Activated effector memory CD4-positive, alpha-beta T cell treated with anti-CD3 and anti-CD28 coated beads, Interleukin-2, amount 50 U/mL, for 16 hours (primary cell): ENCODE measurements at regions not wholly inside any gene's neighbourhood (a gene's known extent, or its start where the extent isn't known, plus 50 kb on each side); places are given as distances from the start of the nearest gene placed in this dataset.

Experiments used
- DNase-seq: peaks from one replicate; pipeline ENCODE4 v3.0.0-alpha.2; 2020

DNA sequence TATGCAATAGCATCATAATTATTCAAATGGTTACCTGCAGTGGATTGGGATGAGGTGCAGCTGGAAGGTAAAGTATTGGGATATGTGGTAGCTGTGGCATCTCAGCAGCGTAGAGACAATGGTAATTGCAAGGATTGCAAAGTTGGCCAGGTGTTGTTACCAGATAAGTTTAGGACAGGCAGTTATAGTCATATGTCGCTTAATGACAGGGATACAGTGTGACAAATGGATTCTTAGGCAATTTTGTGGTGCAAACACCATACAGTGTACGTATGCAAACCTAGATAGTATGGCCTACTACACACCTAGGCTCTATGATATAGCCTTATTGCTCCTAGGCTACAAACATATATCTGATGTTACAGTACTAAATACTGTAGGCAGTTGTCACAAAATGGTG lies 163.5 kb upstream of the LYZL2 start:
- no peak for DNase-seq

DNA sequence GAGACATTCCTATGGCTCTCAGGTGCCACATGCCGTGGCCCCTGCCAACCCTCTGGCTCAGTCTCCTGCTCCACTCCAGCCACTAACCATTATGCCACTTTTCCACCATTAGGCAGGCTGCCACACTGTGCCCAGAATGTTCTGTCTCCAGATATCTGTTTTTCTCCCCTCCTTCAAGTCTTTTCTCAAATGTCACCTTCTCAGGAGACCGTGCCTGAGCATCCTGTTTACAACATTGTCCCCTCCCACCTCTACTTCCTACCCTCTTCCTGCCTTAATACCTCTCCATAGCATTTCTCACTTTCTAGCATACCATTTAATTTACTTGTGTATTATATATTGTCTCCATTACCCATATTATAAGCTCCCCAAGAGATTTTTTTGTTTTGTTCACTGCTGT lies 162.5 kb upstream of the LYZL2 start:
- DNase-seq = no peak

DNA sequence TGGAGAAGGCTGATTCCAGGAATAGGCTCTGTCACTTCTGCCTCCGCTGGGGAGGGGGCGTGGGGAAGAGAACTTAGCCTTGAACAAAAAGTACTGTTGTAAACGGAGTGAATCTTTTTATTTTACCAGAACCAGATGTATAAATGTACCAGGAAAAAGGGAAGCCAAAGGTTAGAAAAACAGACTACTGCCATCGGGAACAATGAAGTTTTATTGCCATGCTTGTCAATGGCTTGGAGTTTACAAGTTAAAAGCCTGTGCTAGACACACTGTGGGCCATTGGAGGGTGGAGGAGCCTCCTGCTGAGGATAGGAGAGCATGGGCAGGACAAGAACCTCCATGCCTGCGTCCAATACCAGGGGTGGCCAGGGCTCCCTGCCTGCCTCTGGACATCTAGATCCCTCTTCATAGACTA lies 161.7 kb upstream of the LYZL2 start:
- no peak for DNase-seq

DNA sequence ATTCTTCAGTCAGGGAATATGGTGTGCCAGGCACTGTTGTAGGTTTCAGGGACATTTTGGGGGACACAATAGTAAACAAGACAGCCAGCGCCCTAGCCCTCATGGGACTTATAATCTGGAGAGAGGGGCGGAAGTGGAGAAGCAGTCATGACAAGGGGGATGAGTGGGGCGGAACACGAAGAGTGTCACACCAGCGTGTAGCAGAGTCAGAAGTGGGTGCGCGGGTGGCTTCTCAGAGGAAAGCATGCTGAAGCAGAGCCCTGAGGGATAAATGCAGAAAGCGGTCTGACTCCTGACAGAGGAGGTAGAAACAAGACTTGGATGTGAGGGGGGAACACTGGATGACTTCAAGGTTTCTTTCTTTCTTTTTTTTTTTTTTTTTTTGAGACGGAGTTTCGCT lies 160.3 kb upstream of the LYZL2 start:
- DNase-seq = no peak

DNA sequence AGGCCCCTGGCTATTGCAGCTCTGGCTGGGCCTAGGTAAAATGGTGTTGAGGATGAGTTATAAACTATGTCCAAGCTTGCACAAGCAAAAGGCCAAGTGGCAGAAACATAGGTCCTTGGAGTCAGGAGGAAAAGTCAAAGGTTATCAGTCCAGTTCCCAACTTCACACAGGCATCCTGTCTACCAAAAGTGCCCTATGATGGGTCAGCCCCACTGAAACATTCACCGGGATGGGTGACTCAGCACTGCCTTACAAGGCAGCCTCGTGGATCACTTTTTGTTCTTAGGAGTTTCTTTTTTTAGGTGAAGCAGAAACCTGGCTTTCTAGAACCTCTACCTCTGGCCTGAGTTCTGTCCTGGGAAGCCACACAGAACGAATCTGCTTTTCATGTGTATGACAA lies 158.8 kb upstream of the LYZL2 start:
- DNase-seq = no peak

DNA sequence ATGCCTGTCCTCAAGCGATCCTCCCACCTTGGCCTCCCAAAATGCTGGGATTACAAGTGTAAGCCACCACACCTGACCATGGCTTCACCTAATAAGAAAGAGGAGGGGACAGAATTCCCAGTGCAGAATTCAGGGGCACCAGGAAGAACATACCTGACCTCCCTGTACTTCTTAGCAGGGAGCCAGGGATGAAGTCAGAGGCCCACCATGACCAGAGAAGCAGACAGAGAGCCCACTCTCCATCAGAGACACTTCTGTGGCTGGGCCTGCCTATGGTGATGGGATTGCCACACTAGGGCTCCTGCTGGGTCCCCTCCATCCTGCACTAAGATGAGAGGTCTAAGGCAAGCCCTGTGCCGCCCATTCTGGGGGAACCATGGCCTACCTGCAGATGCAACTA lies 157.4 kb upstream of the LYZL2 start:
- DNase-seq = no peak

DNA sequence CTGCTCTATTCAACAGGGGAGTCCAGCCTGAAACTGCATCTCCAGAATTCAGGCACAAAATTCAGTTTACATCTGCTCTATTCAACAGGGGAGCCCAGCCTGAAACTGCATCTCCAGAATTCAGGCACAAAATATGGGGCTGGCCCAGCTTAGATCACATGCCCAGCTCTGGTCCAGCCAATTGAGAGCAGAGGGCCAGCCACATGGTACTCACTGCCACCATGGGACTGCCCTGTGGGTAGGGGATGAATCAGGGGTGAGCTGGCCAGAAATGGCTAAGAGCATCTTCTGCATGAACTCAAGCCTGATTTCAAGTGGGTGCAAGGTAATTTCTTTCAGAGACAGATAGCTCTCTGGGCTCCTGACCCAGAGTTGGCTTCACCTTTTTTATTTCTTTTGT lies 156.6 kb upstream of the LYZL2 start:
- DNase-seq = no peak

DNA sequence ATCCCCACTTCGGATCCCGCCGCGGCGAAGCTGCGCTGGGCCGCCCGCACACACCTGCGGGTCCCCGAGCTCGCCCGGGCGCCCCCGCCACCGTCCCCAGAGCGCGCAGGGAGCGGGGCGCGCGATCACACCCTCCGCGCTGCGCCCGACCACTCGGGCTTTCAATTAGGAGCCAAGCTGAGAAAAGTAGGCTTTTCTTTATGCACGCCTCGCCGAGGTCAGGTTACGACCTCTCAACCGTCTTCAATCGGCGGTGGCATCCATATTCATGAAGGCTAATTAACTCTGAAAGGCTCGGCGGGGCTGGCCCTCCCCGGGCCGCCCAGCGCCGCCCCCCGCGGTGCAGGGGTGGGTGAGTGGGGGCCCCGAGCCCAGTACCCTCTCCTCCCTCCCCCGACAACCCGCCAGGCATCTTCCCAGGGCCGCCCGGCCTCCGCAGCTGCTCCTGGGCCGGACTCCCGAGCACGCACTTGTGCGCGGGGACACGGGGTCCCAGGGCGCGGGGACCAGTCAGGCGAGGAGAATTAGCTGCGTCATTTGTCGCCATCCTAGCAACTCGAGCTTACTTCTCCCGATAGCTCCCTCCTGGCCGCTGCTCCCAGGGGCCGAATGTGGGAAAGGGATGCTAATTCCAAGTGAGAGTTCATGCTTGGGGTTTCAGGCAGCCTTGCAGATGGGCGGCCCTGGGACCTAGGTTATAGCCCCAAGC lies 155.5 kb upstream of the LYZL2 start:
- DNase-seq = peak; percentile 67

DNA sequence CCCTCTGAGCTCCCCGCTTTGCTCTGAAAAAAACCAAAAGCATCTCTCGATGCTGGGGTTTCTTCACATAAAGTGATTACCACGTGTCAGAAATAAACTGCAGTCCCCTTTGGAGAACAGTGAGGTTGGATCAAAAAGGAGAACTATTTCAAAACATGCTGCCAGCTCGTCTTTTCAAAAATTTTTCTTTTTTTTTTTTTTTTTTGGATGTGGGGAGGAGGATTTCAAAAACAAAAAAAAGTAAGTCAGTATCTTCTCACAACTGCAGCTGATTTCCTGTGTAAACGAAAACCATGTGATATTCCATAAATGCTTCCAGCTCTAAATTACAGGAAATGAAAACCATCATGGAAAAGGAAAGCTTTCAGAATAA lies 155.0 kb upstream of the LYZL2 start:
- DNase-seq = no peak

DNA sequence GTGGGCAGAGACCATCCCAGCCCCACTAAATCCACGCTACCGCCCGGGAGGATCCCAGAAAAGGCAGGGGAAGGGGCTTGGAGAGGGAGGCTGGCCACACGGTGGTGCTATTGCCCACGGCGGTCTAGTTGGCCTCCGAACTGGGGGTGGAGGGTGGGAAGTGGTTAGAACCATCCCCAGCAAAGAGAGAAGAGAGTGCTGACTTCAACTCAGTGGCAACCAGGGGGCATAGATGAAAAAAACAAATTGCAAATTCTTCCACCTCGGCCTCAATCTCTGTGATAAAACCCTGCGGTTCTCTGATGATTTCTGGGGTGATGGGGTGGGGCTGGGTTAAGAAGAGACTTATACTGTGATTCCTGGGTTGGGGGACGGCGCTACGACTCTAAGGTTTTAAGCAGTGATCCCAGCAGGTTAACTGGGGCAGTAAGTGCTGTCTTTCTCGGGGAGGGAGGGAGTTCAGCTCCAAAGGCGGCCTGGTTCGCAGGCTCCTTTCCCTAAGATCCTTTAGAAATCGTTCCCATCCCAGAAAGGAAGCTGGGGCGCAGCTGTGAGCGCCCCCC lies 154.5 kb upstream of the LYZL2 start:
- DNase-seq = peak; percentile 93

DNA sequence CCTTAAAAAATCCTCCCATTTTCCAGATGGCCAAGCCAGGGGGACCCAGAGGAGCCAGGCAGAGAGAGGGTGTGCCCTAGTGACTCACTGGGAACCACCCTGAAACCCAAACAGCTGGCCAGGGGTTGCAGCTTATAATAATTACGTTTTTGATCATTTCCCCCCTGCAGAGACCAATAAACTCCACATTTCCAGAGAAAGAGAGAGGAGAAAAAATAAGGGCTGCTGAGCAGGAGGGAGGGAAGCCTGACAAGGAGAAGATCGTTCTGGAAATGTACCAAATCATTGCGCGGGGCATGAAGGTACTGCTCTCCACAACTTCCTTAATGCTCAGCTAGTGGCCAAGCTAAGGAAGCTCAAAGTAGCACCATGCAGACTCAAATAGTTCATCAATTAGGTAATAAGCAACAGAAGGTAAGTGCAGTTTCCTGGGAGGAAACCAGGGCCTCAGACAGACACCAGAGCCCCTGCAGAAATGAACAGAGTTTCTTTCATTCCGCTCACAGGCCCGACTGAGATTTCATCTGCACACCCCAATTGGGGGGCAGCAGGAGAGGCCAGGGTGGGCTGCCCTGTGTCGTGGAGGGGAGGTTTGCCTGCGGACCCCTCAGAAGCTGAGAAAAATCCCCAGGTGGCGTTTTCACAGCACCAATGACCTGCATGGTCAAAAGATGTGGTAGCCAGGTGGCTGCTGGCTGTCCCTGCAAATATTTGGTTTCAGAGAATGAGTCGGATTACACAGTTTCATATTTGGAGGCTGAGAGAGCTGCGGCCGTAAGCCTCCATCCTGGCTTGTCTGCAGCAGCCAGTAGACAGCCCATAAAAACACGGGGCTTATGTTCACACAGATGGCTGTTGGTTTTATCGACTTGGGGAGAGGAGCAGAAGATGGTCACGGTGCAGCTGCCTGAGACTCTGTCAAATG lies 153.2 kb upstream of the LYZL2 start:
- DNase-seq = no peak

DNA sequence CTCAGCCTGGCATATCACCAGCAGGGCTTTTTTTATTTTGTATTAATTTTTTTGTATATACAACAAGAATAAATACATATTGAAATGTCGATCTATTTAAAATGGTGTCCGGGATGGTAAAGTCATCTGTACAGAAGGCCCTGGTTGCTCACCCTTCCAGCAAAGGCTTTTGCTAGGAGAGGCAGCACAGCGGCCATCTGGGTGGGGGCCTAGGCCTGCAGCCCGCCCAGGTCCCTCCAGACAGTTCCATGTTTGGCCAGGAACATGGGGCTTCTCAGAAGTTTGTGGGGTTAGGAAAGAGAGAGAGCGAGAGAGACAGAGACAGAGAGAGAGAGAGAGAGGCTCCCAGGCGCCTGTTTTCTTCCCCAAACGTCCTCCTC lies 152.6 kb upstream of the LYZL2 start:
- no peak for DNase-seq

DNA sequence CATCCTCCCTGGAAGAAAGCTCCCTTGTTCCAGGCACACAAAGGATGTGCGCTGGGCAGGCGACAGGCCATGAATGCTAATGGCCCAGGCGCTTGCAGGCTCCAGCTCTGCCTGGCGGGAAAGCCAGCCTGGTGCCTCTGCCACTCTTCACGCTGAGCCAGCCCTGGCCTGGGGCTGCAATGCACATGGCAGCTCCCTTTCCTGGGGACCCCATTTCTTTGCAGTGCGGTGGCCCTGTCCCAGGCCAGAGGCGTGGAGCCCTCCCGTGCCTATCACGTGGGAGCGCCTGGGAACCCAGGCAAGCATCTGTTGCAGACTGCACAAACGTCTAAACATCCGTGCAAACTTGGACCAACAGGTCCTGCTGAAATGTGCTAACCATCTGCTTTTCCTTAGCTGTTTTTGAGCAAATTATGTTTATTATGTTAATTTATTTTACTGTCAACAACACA lies 152.1 kb upstream of the LYZL2 start:
- no peak for DNase-seq

DNA sequence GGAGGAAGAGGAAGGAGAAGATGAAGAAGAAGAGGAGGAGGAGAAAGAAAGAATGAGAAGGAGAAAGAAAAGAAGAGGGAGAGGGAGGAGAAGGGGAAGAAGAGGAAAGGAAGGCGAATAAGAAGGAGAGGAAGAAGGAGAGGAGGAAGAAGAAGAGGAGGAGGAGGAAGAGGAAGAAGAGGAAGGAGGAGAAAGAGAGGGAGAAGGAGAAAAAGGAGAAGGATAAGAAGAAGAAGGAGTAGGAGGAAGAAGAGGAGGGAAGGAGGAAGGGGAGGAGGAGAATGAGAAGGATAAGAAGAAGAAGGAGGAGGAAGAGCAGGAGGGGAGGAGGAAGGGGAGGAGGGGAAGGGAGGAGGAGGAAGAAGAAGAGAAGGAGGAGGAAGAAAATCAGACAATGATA lies 149.2 kb upstream of the LYZL2 start:
- no peak for DNase-seq

DNA sequence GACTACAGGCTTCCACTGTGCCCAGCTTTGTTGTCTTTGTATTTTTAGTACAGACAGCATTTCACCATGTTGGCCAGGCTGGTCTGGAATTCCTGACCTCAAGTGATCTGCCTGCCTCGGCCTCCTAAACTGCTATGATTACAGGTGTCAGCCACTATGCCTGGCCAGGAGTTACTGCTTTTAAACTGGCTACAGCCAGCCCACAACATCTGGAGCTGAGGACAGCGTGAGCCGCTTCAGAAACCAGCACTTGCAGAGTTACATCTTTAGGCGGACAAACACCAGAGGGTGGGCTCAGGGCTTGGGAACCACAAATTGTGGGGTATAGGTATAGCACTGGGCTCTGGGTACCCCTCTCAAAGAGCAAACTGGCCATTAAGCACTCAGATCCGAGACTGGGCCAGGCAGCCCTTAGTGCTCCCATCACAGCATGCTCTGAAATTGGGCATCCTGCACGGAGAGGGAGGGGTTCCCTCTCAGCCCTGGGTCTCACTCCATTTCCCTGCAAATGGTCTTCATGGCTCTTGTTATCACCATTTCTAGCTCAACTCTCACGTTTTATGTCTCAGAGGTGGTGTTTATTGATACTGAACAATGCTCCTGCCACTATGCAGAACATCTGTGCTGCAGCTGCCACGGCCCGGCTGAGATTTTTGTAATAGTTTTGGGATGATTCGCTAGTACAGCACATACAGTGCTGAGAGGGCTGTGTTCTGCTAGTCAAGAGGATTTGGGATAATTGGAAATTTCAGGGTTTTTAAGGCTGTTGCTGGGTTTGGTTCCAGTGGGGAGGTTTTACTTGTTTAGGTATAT lies 146.4 kb upstream of the LYZL2 start:
- DNase-seq = no peak

DNA sequence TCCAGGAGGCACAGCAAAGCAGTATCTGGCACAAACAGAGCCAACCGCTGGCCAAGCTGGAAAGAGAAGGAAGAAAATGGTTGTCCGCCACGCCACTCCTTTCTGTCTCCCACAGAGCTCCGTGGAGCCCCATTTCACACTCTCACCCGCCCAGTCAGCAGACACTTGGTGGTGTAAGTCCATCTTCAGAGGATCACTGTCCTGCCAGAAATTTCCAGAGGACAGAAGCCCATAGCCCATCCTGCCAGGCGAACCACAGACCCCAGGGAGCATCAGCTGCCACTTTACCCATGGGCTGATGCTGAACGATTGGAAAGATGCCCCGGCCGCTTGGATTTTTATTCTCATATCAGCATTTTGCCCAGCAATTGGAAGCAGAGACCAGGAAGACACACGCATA lies 144.7 kb upstream of the LYZL2 start:
- DNase-seq = no peak

DNA sequence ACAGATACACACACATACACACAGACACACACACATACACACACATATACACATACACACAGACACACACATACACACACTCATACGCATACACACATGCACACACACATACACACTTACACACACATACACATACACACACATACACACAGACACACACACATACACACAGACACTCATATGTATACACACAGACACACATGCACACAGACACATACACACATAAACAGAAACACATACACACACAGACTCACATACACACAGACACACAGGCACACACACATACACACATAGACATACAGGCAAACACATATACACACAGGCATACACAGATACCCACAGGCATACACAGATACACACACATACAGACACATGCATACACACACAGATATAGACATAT lies 143.9 kb upstream of the LYZL2 start:
- no peak for DNase-seq

DNA sequence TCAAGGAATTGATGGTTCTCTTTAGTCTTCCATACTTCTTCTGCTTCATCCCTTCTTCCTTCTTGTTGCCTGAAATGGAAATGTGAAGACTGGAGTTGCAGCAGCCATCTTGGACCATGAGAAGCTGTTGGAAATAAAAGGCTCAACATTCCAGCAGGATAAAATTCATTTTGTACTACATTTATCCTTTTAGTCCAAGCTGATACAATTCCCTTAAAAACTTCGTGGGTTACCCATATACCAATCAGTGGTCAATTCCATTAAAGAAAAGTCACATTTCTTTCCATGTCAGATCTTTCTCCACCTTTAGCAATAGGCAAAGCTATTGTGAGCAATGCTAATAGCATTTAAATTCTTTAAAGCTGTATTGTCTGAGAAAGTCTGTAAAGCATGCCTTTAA lies 141.3 kb upstream of the LYZL2 start:
- no peak for DNase-seq

DNA sequence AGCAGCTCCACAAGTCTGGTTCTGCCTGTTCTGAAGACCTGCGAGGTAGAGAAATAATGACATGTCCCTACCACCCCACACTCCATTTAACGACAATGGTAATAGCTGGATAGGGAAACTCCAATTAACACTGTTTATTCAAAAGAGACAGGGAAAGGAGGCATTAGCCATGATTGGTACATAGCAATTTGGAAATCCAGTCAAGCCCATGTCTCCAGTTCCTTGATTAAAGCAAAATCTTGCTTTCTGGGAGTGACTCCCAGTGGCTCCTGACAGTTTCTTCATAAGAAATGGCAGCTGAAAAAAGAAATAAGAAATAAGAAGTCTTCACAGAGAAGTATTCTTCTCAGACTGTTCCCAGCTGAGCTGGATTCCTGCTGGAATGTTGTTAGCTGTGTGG lies 140.7 kb upstream of the LYZL2 start:
- no peak for DNase-seq

DNA sequence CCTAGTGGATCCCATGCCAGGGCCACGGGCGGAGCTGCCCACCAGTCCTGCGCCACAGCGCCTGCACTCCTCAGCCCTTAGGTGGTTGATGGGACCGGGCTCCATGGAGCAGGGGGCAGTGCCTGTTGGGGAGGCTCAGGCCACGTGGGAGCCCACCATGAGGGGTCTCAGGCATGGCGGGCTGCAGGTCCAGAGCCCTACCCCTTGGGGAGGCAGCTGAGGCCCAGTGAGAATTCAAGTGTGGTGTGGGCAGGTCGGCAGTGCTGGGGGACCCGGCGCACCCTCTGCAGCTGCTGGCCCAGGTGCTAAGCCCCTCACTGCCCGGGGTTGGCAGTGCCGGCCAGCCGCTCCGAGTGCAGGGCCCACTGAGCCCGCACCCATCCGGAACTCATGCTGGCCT lies 139.8 kb upstream of the LYZL2 start:
- DNase-seq = no peak

DNA sequence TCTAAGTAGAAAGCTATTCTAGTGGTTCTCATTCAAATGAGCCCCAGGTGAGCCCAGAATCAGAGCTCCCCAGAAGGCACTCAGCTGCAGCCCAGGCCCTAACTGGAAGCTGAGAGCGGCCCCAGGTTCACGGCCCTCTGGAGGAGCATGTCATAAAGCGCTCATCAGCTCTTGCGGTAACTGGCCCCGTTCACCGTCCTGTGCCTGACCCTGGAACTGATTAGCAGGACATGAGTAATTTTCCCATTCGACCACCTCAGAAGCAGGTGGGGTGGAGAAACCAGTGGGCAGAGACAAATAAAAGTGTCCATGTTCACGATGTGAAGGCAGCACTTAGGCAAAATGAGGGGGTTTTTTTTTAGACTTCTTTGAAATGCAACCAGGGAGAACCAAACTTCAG lies 136.1 kb upstream of the LYZL2 start:
- no peak for DNase-seq

DNA sequence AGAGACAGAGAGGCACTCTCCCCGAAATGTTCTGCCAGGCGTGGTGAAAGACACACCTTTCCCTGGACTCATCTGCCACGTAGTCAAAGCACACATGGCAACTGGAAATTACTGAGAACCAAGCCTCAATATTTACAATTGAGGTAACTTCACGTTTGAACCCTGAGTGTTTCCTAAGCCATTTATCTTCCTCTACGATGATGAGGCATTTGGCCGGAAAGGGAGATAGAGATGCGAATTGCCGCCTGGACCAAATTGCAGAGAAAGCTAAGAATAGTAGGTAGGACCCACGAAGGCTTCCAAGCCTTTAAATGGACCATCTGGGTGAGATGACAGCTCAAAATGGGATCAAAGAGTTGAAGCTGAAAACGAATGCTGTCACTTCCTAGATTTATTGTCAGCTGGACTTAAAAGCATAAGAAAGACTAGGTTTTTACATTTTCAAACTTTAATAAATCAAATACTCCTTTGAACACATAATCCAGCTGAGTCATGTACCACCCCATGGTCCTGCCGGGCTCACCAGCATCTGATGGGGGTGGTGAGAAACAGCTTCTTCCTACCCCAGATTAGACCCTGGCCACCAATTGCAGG lies 135.6 kb upstream of the LYZL2 start:
- DNase-seq = no peak

DNA sequence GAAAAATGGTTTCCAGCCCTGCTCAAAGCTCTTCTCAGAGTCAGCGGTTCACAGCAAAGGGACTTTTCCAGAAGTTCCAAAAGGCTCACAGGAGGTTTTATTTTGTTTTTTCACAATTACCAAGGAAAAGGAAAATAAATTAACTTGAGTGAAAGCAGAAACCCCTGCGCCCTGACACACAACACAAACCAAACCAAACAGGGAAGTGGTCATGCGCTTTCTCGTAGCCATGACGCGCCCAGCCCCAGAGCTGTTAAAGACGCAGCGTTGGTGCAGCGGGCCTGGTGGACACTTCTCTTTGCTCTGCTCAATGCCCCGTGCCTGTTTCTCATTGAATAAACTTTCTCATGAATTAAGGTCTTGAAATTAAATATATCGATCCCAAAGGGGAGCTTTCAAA lies 134.4 kb upstream of the LYZL2 start:
- no peak for DNase-seq
